LNCAP (cell line): ENCODE measurements at regions not wholly inside any gene's neighbourhood (a gene's known extent, or its start where the extent isn't known, plus 50 kb on each side); places are given as distances from the start of the nearest gene placed in this dataset.

Source experiments
- CTCF ChIP-seq: fragments of 450-650 bp; IDR thresholded peaks from 2 replicates; pipeline ENCODE4 v1.5.1; 2017; ENCODE audit warnings: mild to moderate bottlenecking

- TF ChIP-seq CTCF: no peak
These were observed 238.2 kb upstream of the PROX1 start for GRCh38 chr1:213749558-213749957.

GRCh38 chr1:213750231-213751063 lies 237.3 kb upstream of the PROX1 start:
- TF ChIP-seq CTCF: no peak

- no peak for TF ChIP-seq CTCF
These were observed 236.7 kb upstream of the PROX1 start for GRCh38 chr1:213751064-213751397.

GRCh38 chr1:213759359-213760181 lies 228.2 kb upstream of the PROX1 start:
- no peak for TF ChIP-seq CTCF

- TF ChIP-seq CTCF: no peak
These were observed 225.8 kb upstream of the PROX1 start for GRCh38 chr1:213761845-213762407.

- TF ChIP-seq CTCF: no peak
These were observed 220.1 kb upstream of the PROX1 start for GRCh38 chr1:213767683-213768082.

GRCh38 chr1:213772128-213773063 lies 215.4 kb upstream of the PROX1 start:
- no peak for TF ChIP-seq CTCF
